Keratinocyte (primary cell): ENCODE measurements at regions not wholly inside any gene's neighbourhood (a gene's known extent, or its start where the extent isn't known, plus 50 kb on each side); places are given as distances from the start of the nearest gene placed in this dataset.

Source experiments
- DNase-seq: peaks from one replicate; pipeline ENCODE4 v3.0.0-alpha.2; 2011; ENCODE audit warnings: low read depth, missing footprints, low spot score
- FAIRE-seq: peaks from 2 replicates; lab custom pipeline; 2011; peaks lifted over from hg19 to GRCh38; lab: Jason Lieb, UNC
- H2AFZ ChIP-seq: 2 replicates; pipeline ENCODE4 v1.6.0; 2012; ENCODE audit warnings: low read length, control low read depth, inconsistent platforms; ENCODE audit not compliant: control insufficient read depth
- H3K27ac ChIP-seq: 2 replicates; pipeline ENCODE4 v1.5.1; 2011; ENCODE audit warnings: low read length; ENCODE audit not compliant: control insufficient read depth, insufficient read depth
- H3K27me3 ChIP-seq: 3 replicates; pipeline ENCODE4 v1.6.0; 2011; ENCODE audit warnings: low read length; ENCODE audit not compliant: control insufficient read depth, insufficient read depth; ENCODE audit errors: extremely low read depth
- H3K36me3 ChIP-seq, 2 experiments: 2 replicates in 1 of 2; 3 replicates in 1 of 2; pipeline ENCODE4 v1.5.1; 2011; ENCODE audit warnings: low read length in 2 of 2, mild to moderate bottlenecking in 1 of 2; ENCODE audit not compliant: control insufficient read depth in 2 of 2, insufficient read depth in 2 of 2; ENCODE audit errors: extremely low read depth in 1 of 2
- H3K4me1 ChIP-seq: 3 replicates; pipeline ENCODE4 v1.5.1; 2011; ENCODE audit warnings: low read length; ENCODE audit not compliant: control insufficient read depth, insufficient read depth; ENCODE audit errors: extremely low read depth
- H3K4me2 ChIP-seq: 3 replicates; pipeline ENCODE4 v1.6.0; 2011; ENCODE audit warnings: low read depth, low read length; ENCODE audit not compliant: control insufficient read depth, insufficient read depth; ENCODE audit errors: extremely low read depth
- H3K4me3 ChIP-seq, 3 experiments: fragments of 200-600 bp in 1 of 3; sonication (generic) in 1 of 3; 2 replicates in 2 of 3; 3 replicates in 1 of 3; pipeline ENCODE4 v1.5.1; 2011 to 2016; ENCODE audit warnings: low read length in 3 of 3, mild to moderate bottlenecking in 3 of 3, control low read depth in 2 of 3, inconsistent platforms in 1 of 3, low read depth in 1 of 3, mixed read lengths in 1 of 3, mixed run types in 1 of 3, moderate library complexity in 1 of 3; ENCODE audit not compliant: control insufficient read depth in 2 of 3, insufficient read depth in 2 of 3; ENCODE audit errors: extremely low read depth in 1 of 3
- H3K79me2 ChIP-seq: 2 replicates; pipeline ENCODE4 v1.6.0; 2012; ENCODE audit warnings: low read length; ENCODE audit not compliant: control insufficient read depth, insufficient read depth
- H3K9ac ChIP-seq: 3 replicates; pipeline ENCODE4 v1.6.0; 2011; ENCODE audit warnings: low read length; ENCODE audit not compliant: control insufficient read depth, insufficient read depth; ENCODE audit errors: extremely low read depth
- H3K9me1 ChIP-seq: 3 replicates; pipeline ENCODE4 v1.6.0; 2011; ENCODE audit warnings: low read length; ENCODE audit not compliant: control insufficient read depth, insufficient read depth; ENCODE audit errors: extremely low read depth
- H3K9me3 ChIP-seq: 2 replicates; pipeline ENCODE4 v1.5.1; 2012; ENCODE audit warnings: low read depth, low read length; ENCODE audit not compliant: control insufficient read depth
- H4K20me1 ChIP-seq: 3 replicates; pipeline ENCODE4 v1.6.0; 2011; ENCODE audit warnings: low read length; ENCODE audit not compliant: control insufficient read depth, insufficient read depth; ENCODE audit errors: extremely low read depth
- EZH2 ChIP-seq: IDR thresholded peaks from one replicate; pipeline ENCODE4 v1.6.1; 2012; ENCODE audit warnings: inconsistent platforms, mild to moderate bottlenecking, low read length, moderate library complexity
- dilution Hi-C: fragments of 300-500 bp; cut with MboI; formaldehyde crosslinking; loops from one replicate; pipeline ENCODE4 v1.7.0; 2020; ENCODE audit warnings: low sequenced_read_pairs; ENCODE audit not compliant: extremely low pct_ligation_motif_present
- TF ChIP-seq, protein P1 (sequence below), 3 experiments: IDR thresholded peaks in 1 of 3; conservative IDR thresholded peaks in 1 of 3; optimal IDR thresholded peaks in 1 of 3; 2 replicates in 2 of 3; 3 replicates in 1 of 3; pipeline versions ENCODE3 to v1.5.1; 2011; ENCODE audit warnings: low read length in 3 of 3, mild to moderate bottlenecking in 3 of 3, moderate library complexity in 2 of 3, control low read depth in 1 of 3, inconsistent platforms in 1 of 3; ENCODE audit not compliant: insufficient read depth in 2 of 3; ENCODE audit errors: extremely low read depth in 1 of 3

- FAIRE-seq, result no peak
- H3K79me2 ChIP-seq, result no peaks in the 10 kb centered on the region
- DNase-seq, result no peak
- H3K4me3 ChIP-seq, result no peak overlapping the region
- H3K27me3 ChIP-seq, result no peaks in the 10 kb centered on the region
- TF ChIP-seq, protein P1, sequence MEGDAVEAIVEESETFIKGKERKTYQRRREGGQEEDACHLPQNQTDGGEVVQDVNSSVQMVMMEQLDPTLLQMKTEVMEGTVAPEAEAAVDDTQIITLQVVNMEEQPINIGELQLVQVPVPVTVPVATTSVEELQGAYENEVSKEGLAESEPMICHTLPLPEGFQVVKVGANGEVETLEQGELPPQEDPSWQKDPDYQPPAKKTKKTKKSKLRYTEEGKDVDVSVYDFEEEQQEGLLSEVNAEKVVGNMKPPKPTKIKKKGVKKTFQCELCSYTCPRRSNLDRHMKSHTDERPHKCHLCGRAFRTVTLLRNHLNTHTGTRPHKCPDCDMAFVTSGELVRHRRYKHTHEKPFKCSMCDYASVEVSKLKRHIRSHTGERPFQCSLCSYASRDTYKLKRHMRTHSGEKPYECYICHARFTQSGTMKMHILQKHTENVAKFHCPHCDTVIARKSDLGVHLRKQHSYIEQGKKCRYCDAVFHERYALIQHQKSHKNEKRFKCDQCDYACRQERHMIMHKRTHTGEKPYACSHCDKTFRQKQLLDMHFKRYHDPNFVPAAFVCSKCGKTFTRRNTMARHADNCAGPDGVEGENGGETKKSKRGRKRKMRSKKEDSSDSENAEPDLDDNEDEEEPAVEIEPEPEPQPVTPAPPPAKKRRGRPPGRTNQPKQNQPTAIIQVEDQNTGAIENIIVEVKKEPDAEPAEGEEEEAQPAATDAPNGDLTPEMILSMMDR (optimal IDR thresholded peaks at IDR 0.05 in 1 of 3, IDR thresholded peaks at IDR 0.05 in 1 of 3, conservative IDR thresholded peaks at IDR 0.05 in 1 of 3; ENCODE audit: extremely low read depth in 1 of 3, insufficient read depth in 2 of 3, low read length in 3 of 3), result no peak
- no peak for TF ChIP-seq EZH2
- H3K27ac ChIP-seq, result no peak overlapping the region
- dilution Hi-C loops, result no loop called here
- H4K20me1 ChIP-seq, result no peaks in the 10 kb centered on the region
- no peaks in the 10 kb centered on the region for H3K9me1 ChIP-seq
- no peaks in the 10 kb centered on the region for H3K9me3 ChIP-seq
- no peak overlapping the region for H2AFZ ChIP-seq
- H3K36me3 ChIP-seq, result no peaks in the 10 kb centered on the region
- H3K4me1 ChIP-seq, result no peaks in the 10 kb centered on the region
- no peak overlapping the region for H3K4me2 ChIP-seq
- H3K9ac ChIP-seq, result no peak overlapping the region
Observed at GRCh38 chr2:123901256-123901655, 123.8 kb upstream of the CNTNAP5 start.

DNA sequence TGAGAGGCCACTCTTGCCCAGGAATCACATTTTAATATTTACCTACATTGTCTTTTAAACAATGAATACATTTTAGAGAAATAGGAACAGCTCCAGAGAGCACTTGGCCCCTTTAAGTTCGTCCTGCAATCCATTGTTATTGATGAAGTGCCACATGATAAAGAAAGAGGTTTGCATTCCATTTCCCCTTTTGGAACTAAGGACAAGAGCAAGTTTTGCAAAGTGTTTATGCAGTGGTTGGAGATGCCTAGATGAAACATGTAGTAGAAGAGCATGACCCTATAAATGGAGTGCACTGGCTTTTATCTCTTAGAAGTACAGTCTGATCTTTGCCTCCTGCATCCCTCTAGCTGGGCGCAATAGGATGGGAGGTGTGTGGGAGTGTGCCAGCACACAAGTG is 118.7 kb upstream of the CNTNAP5 start:
- FAIRE-seq, result no peak

More for the DNA sequence above, 118.7 kb upstream of the CNTNAP5 start:
- no peak overlapping the region for H3K4me3 ChIP-seq
- H3K9me1 ChIP-seq, result no peaks in the 10 kb centered on the region
- no peaks in the 10 kb centered on the region for H3K79me2 ChIP-seq
- dilution Hi-C loops, result no loop called here
- no peaks in the 10 kb centered on the region for H4K20me1 ChIP-seq
- no peaks in the 10 kb centered on the region for H3K36me3 ChIP-seq
- no peak overlapping the region for H2AFZ ChIP-seq
- H3K27me3 ChIP-seq, result no peaks in the 10 kb centered on the region
- no peaks in the 10 kb centered on the region for H3K4me1 ChIP-seq
- no peak for TF ChIP-seq EZH2
- TF ChIP-seq, protein P1 (optimal IDR thresholded peaks at IDR 0.05 in 1 of 3, IDR thresholded peaks at IDR 0.05 in 1 of 3, conservative IDR thresholded peaks at IDR 0.05 in 1 of 3; ENCODE audit: extremely low read depth in 1 of 3, insufficient read depth in 2 of 3, low read length in 3 of 3), result no peak
- H3K4me2 ChIP-seq, result no peak overlapping the region
- H3K9me3 ChIP-seq, result no peaks in the 10 kb centered on the region
- no peak for DNase-seq
- H3K27ac ChIP-seq, result no peak overlapping the region
- no peak overlapping the region for H3K9ac ChIP-seq
